Esophagus squamous epithelium (tissue), 4 donors: ENCODE measurements at regions not wholly inside any gene's neighbourhood (a gene's known extent, or its start where the extent isn't known, plus 50 kb on each side); places are given as distances from the start of the nearest gene placed in this dataset.

ENCODE experiments used
- CTCF ChIP-seq, 6 experiments: fragments of 450-650 bp in 4 of 6; fragments of 200-600 bp in 2 of 6; sonication (generic) in 2 of 6; IDR thresholded peaks; one replicate each; pipeline ENCODE4 v1.5.1; 2016 to 2019; ENCODE audit warnings: antibody characterized with exemption in 6 of 6, mild to moderate bottlenecking in 4 of 6, moderate library complexity in 4 of 6
- POLR2A ChIP-seq, 4 donors: fragments of 450-650 bp; IDR thresholded peaks; one replicate each; pipeline ENCODE4 v1.6.1; 2017; ENCODE audit warnings: antibody characterized with exemption in 4 of 4, mild to moderate bottlenecking in 4 of 4, moderate library complexity in 3 of 4

GRCh38 chr3:65145680-65146079 lies 457.9 kb upstream of the ADAMTS9 start:
- no peak for TF ChIP-seq POLR2A (IDR thresholded peaks at IDR 0.05)
- TF ChIP-seq CTCF (IDR thresholded peaks at IDR 0.05): no peak
